Muscle of leg (tissue), 3 donors: ENCODE measurements at regions not wholly inside any gene's neighbourhood (a gene's known extent, or its start where the extent isn't known, plus 50 kb on each side); places are given as distances from the start of the nearest gene placed in this dataset.

Source experiments
- DNase-seq: peaks from one replicate; pipeline ENCODE4 v3.0.0; 2013
- H3K27ac ChIP-seq: one replicate; pipeline ENCODE4 v1.5.1; 2013; ENCODE audit warnings: mild to moderate bottlenecking, low read length, control low read depth
- H3K27me3 ChIP-seq: one replicate; pipeline ENCODE4 v1.6.1; 2013; ENCODE audit warnings: low read length; ENCODE audit not compliant: control insufficient read depth, insufficient read depth
- H3K36me3 ChIP-seq: one replicate; pipeline ENCODE4 v1.6.1; 2013; ENCODE audit warnings: low read length; ENCODE audit not compliant: control insufficient read depth, insufficient read depth
- H3K4me1 ChIP-seq: one replicate; pipeline ENCODE4 v1.6.1; 2013; ENCODE audit warnings: low read length; ENCODE audit not compliant: control insufficient read depth, insufficient read depth
- H3K4me3 ChIP-seq: one replicate; pipeline ENCODE4 v1.5.1; 2013; ENCODE audit warnings: low read length, control low read depth
- H3K9me3 ChIP-seq: replicated peaks from 2 replicates; pipeline ENCODE4 v1.6.1; 2013; ENCODE audit warnings: low read depth, low read length; ENCODE audit not compliant: control insufficient read depth
- WGBS: methylation state at CpG from one replicate; pipeline ENCODE4 v1.1.5; 2013; ENCODE audit warnings: missing lambda C conversion rate; ENCODE audit not compliant: insufficient coverage; 5-methylcytosine and 5-hydroxymethylcytosine counted together

- 46% methylated on average over 6 of the region's 7 CpGs for WGBS
- no peaks in the 10 kb centered on the region for H3K27me3 ChIP-seq
- no peaks in the 10 kb centered on the region for H3K4me1 ChIP-seq
- no peak overlapping the region for H3K27ac ChIP-seq
- DNase-seq: peak; percentile 17
- no peaks in the 10 kb centered on the region for H3K36me3 ChIP-seq
- H3K4me3 ChIP-seq: no peak overlapping the region
- no peaks in the 10 kb centered on the region for H3K9me3 ChIP-seq
Observed at GRCh38 chr5:92801911-92802310, 779.1 kb downstream of the NR2F1-AS1 start.

- no peaks in the 10 kb centered on the region for H3K36me3 ChIP-seq
- DNase-seq: peak; percentile 96
- H3K27me3 ChIP-seq: no peaks in the 10 kb centered on the region
- no peak overlapping the region for H3K27ac ChIP-seq
- no peaks in the 10 kb centered on the region for H3K4me1 ChIP-seq
- no peaks in the 10 kb centered on the region for H3K9me3 ChIP-seq
- H3K4me3 ChIP-seq: no peak overlapping the region
Observed at GRCh38 chr5:92800365-92800764, 780.7 kb downstream of the NR2F1-AS1 start.

DNA sequence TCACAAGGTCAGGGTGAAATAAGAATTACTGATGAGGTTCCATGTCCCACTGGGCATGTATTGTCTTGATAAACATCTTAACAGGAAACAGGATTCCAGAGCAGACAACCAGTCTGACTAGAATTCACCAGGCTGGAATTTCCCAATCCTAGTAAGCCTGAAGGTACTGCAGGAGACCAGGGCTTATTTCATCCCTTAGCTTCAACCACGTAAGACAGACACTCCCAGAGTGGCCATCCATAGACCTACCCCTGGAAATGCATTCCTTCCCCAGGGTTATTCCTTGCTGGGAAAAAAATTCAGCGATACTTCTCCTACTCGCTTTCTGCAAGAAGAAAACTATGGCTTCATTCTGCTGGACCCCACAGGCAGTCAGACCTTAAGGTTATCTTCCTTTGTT, 785.4 kb downstream of the NR2F1-AS1 start:
- Histone ChIP-seq H3K27me3 (no peaks in the 10 kb centered on the region), H3K4me1 (no peaks in the 10 kb centered on the region), H3K36me3 (no peaks in the 10 kb centered on the region), H3K27ac (no peak overlapping the region), H3K9me3 (no peaks in the 10 kb centered on the region), H3K4me3 (no peak overlapping the region)
- 93% methylated on average over 3 of the region's 3 CpGs for WGBS
- no peak for DNase-seq

- H3K9me3 ChIP-seq: no peaks in the 10 kb centered on the region
- no peak overlapping the region for H3K4me3 ChIP-seq
- H3K4me1 ChIP-seq: no peaks in the 10 kb centered on the region
- no peak overlapping the region for H3K27ac ChIP-seq
- H3K36me3 ChIP-seq: no peaks in the 10 kb centered on the region
- no peak for DNase-seq
- no CpG with 5 or more reads among the region's 4 CpGs for WGBS
- no peaks in the 10 kb centered on the region for H3K27me3 ChIP-seq
Observed at GRCh38 chr5:92780057-92780456, 801.0 kb downstream of the NR2F1-AS1 start.

DNA sequence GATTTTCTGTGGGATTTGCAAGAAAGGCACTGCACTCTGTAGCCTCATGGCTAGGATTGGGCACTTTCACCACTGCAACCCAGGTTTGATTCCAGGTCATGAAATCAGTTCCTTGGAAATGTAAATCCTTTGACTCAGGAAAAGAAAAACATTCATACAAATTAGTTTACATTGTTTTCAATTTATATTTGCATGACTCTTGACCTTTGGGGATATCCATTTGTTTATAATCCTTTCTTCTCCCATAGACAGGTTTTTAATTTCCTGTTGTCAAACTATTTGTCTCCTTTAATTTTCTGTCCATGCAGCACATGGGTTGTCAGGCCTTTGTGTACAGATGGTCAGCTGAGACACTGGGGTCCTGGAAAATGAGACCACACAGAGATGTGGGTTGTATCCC, 801.5 kb downstream of the NR2F1-AS1 start:
- Histone ChIP-seq H3K4me3 (no peak overlapping the region), H3K36me3 (no peaks in the 10 kb centered on the region), H3K27me3 (no peaks in the 10 kb centered on the region), H3K27ac (no peak overlapping the region), H3K9me3 (no peaks in the 10 kb centered on the region), H3K4me1 (no peaks in the 10 kb centered on the region)
- DNase-seq: no peak

DNA sequence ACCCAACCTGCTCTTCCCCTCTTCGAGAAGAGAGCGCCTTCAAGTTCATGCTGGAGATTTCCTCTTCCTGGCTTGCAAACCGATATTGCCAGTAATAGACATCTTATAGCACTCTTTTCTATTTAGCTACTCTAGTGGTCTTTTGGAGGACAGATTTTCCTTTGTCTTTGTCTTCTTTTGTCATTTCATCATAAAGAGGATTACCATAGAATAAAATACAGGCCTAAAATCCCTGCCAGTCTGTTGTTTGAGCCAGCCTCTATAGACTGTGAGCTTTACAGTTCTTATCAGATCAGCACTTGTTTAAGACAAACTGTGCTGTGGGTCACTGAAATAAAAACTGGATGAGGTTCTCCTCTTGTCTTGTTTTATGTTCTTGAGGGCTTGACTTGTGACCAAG, 802.8 kb downstream of the NR2F1-AS1 start:
- 100% methylated on average over 2 of the region's 3 CpGs for WGBS
- Histone ChIP-seq H3K27ac (no peak overlapping the region), H3K36me3 (no peaks in the 10 kb centered on the region), H3K4me1 (no peaks in the 10 kb centered on the region), H3K4me3 (no peak overlapping the region), H3K27me3 (no peaks in the 10 kb centered on the region), H3K9me3 (no peaks in the 10 kb centered on the region)
- no peak for DNase-seq

GRCh38 chr5:92777421-92777820, 803.6 kb downstream of the NR2F1-AS1 start:
- Histone ChIP-seq H3K27ac (no peak overlapping the region), H3K4me3 (no peak overlapping the region), H3K9me3 (no peaks in the 10 kb centered on the region), H3K27me3 (no peaks in the 10 kb centered on the region), H3K36me3 (no peaks in the 10 kb centered on the region), H3K4me1 (no peaks in the 10 kb centered on the region)
- no CpG with 5 or more reads among the region's 1 CpG for WGBS
- DNase-seq: no peak

DNA sequence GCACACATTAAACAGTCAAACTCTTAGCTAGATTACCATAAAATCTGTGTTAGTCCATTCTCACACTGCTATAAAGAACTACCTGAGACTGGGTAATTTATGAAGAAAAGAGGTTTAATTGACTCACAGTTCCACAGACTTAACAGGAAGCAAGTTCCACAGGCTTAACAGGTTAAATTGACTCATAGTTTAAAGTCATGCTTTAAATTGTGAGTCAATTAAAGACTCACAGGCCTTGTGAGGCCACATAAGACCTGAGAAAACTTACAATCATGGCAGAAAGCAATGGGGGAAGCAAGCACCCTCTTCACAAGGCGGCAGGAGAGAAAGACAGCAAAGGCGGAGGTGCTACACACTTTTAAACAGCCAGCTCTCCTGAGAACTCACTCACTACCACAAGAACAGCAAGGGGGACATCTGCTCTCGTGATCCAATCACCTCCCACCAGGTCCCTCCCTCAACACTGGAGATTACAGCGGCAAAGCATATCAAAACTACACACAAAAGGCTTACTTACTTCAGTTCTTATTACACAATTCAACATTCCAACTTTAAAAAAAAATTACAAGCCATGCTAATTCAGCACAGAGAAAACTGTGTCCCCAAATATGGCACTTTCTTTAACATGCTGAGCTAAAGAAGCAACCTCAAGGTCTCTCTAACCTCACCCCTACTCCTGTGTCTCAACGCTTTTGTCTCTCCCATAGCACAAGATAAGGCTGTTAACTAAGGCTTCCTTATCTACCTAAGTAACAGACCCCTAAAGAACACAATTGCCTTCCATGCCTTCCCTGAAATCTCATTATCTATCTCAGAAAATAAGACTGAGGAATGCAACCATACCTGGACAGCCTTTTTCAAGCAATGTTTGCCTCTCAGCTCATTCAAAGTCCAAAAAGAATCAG, 805.1 kb downstream of the NR2F1-AS1 start:
- no peak for DNase-seq
- Histone ChIP-seq H3K4me3 (no peak overlapping the region), H3K4me1 (no peaks in the 10 kb centered on the region), H3K27ac (no peak overlapping the region), H3K9me3 (no peaks in the 10 kb centered on the region), H3K36me3 (no peaks in the 10 kb centered on the region), H3K27me3 (no peaks in the 10 kb centered on the region)
- WGBS: 77% methylated on average over 4 of the region's 5 CpGs

DNA sequence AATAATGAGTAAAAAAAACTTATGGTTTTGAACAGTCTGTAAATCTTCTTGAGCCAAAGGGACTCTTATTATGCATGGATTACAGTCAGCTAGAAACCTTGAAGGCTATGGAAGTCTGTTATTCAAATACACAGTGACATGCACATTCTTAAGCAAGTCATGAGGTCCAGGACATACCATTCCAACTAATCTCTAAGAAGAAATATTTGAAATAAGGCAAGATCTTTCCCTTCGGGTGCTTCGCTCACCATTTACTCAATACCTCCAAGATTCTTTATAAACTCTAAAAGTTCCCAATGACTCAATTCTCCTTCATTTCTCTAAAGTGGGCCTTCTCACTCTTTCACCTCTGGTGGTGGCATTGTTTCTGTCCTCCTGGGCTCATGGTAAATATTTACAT, 811.0 kb downstream of the NR2F1-AS1 start:
- no peaks in the 10 kb centered on the region for H3K27me3 ChIP-seq
- no peaks in the 10 kb centered on the region for H3K4me1 ChIP-seq
- no peak overlapping the region for H3K27ac ChIP-seq
- 94% methylated on average over 2 of the region's 2 CpGs for WGBS
- H3K36me3 ChIP-seq: no peaks in the 10 kb centered on the region
- no peaks in the 10 kb centered on the region for H3K9me3 ChIP-seq
- DNase-seq: no peak
- no peak overlapping the region for H3K4me3 ChIP-seq

GRCh38 chr5:92761585-92761984, 819.4 kb downstream of the NR2F1-AS1 start:
- Histone ChIP-seq H3K4me1 (no peaks in the 10 kb centered on the region), H3K27ac (no peak overlapping the region), H3K27me3 (no peaks in the 10 kb centered on the region), H3K9me3 (no peaks in the 10 kb centered on the region), H3K36me3 (no peaks in the 10 kb centered on the region), H3K4me3 (no peak overlapping the region)
- no CpG with 5 or more reads among the region's 2 CpGs for WGBS
- no peak for DNase-seq

- no peaks in the 10 kb centered on the region for H3K4me1 ChIP-seq
- H3K9me3 ChIP-seq: no peaks in the 10 kb centered on the region
- H3K27me3 ChIP-seq: no peaks in the 10 kb centered on the region
- H3K4me3 ChIP-seq: no peak overlapping the region
- no peak for DNase-seq
- no peak overlapping the region for H3K27ac ChIP-seq
- no CpG with 5 or more reads among the region's 2 CpGs for WGBS
- H3K36me3 ChIP-seq: no peaks in the 10 kb centered on the region
Observed at GRCh38 chr5:92760550-92760949, 820.5 kb downstream of the NR2F1-AS1 start.
